SK-N-MC (cell line): ENCODE measurements at regions not wholly inside any gene's neighbourhood (a gene's known extent, or its start where the extent isn't known, plus 50 kb on each side); places are given as distances from the start of the nearest gene placed in this dataset.

Source experiments
- DNase-seq: peaks from one replicate; pipeline ENCODE4 v3.0.0-alpha.2; 2011; ENCODE audit warnings: low read depth, low spot score
- H3K27ac ChIP-seq: fragments of 200-600 bp; sonication (generic); 2 replicates; pipeline ENCODE4 v1.5.1; 2016; ENCODE audit warnings: mixed run types
- H3K36me3 ChIP-seq: fragments of 200-600 bp; sonication (generic); 2 replicates; pipeline ENCODE4 v1.6.1; 2017; ENCODE audit warnings: antibody characterized with exemption, low read length, mixed read lengths; ENCODE audit not compliant: insufficient read depth
- H3K4me3 ChIP-seq: fragments of 200-600 bp; sonication (generic); 2 replicates; pipeline ENCODE4 v1.5.1; 2016
- H3K9ac ChIP-seq: fragments of 200-600 bp; sonication (generic); 2 replicates; pipeline ENCODE4 v1.8.0; 2017; ENCODE audit warnings: mixed run types, mixed read lengths; ENCODE audit not compliant: insufficient read length
- H3K9me3 ChIP-seq: fragments of 200-600 bp; sonication (generic); 2 replicates; pipeline ENCODE4 v1.6.1; 2017; ENCODE audit warnings: low read depth, mild to moderate bottlenecking, antibody characterized with exemption, low read length, moderate library complexity, mixed read lengths
- EZH2 ChIP-seq: fragments of 200-600 bp; sonication (generic); IDR thresholded peaks from one replicate; pipeline ENCODE4 v1.6.1; 2017; ENCODE audit warnings: antibody characterized with exemption
- FOXP2 ChIP-seq: optimal IDR thresholded peaks from 2 replicates; pipeline ENCODE3; 2011; ENCODE audit warnings: mild to moderate bottlenecking, moderate library complexity; ENCODE audit not compliant: insufficient read depth; ENCODE audit errors: extremely low read length, control extremely low read depth
- POLR2AphosphoS5 ChIP-seq: IDR thresholded peaks from 2 replicates; pipeline ENCODE4 v1.6.1; 2012; ENCODE audit warnings: mild to moderate bottlenecking, low read depth, low read length, borderline replicate concordance

- no peak overlapping the region for H3K27ac ChIP-seq
- no peaks in the 10 kb centered on the region for H3K36me3 ChIP-seq
- TF ChIP-seq FOXP2 (no peak), POLR2AphosphoS5 (no peak), EZH2 (no peak)
- no peaks in the 10 kb centered on the region for H3K9me3 ChIP-seq
- H3K9ac ChIP-seq = no peak overlapping the region
- no peak for DNase-seq
- no peak overlapping the region for H3K4me3 ChIP-seq
These were observed 372.1 kb downstream of the UQCRFS1 start for GRCh38 chr19:28840891-28841290.

GRCh38 chr19:28839455-28839854, 373.5 kb downstream of the UQCRFS1 start:
- Histone ChIP-seq H3K27ac (no peak overlapping the region), H3K9ac (no peak overlapping the region), H3K9me3 (no peaks in the 10 kb centered on the region), H3K4me3 (no peak overlapping the region), H3K36me3 (no peaks in the 10 kb centered on the region)
- DNase-seq = no peak
- no peak for TF ChIP-seq EZH2
- no peak for TF ChIP-seq FOXP2
- no peak for TF ChIP-seq POLR2AphosphoS5

- TF ChIP-seq POLR2AphosphoS5 (no peak), EZH2 (no peak), FOXP2 (no peak)
- no peaks in the 10 kb centered on the region for H3K9me3 ChIP-seq
- H3K27ac ChIP-seq = no peak overlapping the region
- no peak overlapping the region for H3K9ac ChIP-seq
- H3K36me3 ChIP-seq = no peaks in the 10 kb centered on the region
- H3K4me3 ChIP-seq = no peak overlapping the region
- no peak for DNase-seq
These were observed 374.0 kb downstream of the UQCRFS1 start for GRCh38 chr19:28838909-28839308.

GRCh38 chr19:28836421-28836820, 376.5 kb downstream of the UQCRFS1 start:
- TF ChIP-seq EZH2 = no peak
- TF ChIP-seq FOXP2 = no peak
- no peak for TF ChIP-seq POLR2AphosphoS5
- DNase-seq = no peak
- Histone ChIP-seq H3K27ac (no peak overlapping the region), H3K36me3 (no peaks in the 10 kb centered on the region), H3K9ac (no peak overlapping the region), H3K9me3 (no peaks in the 10 kb centered on the region), H3K4me3 (no peak overlapping the region)

- Histone ChIP-seq H3K4me3 (no peak overlapping the region), H3K36me3 (no peaks in the 10 kb centered on the region), H3K9ac (no peak overlapping the region), H3K9me3 (no peaks in the 10 kb centered on the region), H3K27ac (no peak overlapping the region)
- TF ChIP-seq FOXP2 (no peak), EZH2 (no peak), POLR2AphosphoS5 (no peak)
- no peak for DNase-seq
These were observed 378.0 kb downstream of the UQCRFS1 start for GRCh38 chr19:28834996-28835395.

- Histone ChIP-seq H3K4me3 (no peak overlapping the region), H3K9ac (no peak overlapping the region), H3K9me3 (no peaks in the 10 kb centered on the region), H3K36me3 (no peaks in the 10 kb centered on the region), H3K27ac (no peak overlapping the region)
- TF ChIP-seq POLR2AphosphoS5 (no peak), FOXP2 (no peak), EZH2 (no peak)
- DNase-seq = no peak
These were observed 381.5 kb downstream of the UQCRFS1 start for GRCh38 chr19:28831462-28831861.

GRCh38 chr19:28829762-28830161, 383.2 kb downstream of the UQCRFS1 start:
- Histone ChIP-seq H3K4me3 (no peak overlapping the region), H3K9ac (no peak overlapping the region), H3K36me3 (no peaks in the 10 kb centered on the region), H3K9me3 (no peaks in the 10 kb centered on the region), H3K27ac (no peak overlapping the region)
- no peak for DNase-seq
- TF ChIP-seq FOXP2 (no peak), POLR2AphosphoS5 (no peak), EZH2 (no peak)

- H3K9ac ChIP-seq = no peak overlapping the region
- no peaks in the 10 kb centered on the region for H3K9me3 ChIP-seq
- TF ChIP-seq POLR2AphosphoS5 (no peak), EZH2 (no peak), FOXP2 (no peak)
- H3K4me3 ChIP-seq = no peak overlapping the region
- no peak for DNase-seq
- no peaks in the 10 kb centered on the region for H3K36me3 ChIP-seq
- H3K27ac ChIP-seq = no peak overlapping the region
These were observed 383.6 kb downstream of the UQCRFS1 start for GRCh38 chr19:28829359-28829758.

- H3K36me3 ChIP-seq = no peaks in the 10 kb centered on the region
- no peak for DNase-seq
- H3K4me3 ChIP-seq = no peak overlapping the region
- H3K9me3 ChIP-seq = no peaks in the 10 kb centered on the region
- TF ChIP-seq EZH2 (no peak), POLR2AphosphoS5 (no peak), FOXP2 (no peak)
- no peak overlapping the region for H3K9ac ChIP-seq
- H3K27ac ChIP-seq = no peak overlapping the region
These were observed 384.6 kb downstream of the UQCRFS1 start for GRCh38 chr19:28828276-28828870.
